ENCODE measurements at regions not wholly inside any gene's neighbourhood (a gene's known extent, or its start where the extent isn't known, plus 50 kb on each side); places are given as distances from the start of the nearest gene placed in this dataset.

- H3K4me1 ChIP-seq (ENCODE audit: control insufficient read depth, insufficient read depth, low read length), result no peaks in the 10 kb centered on the region
- CTCF ChIA-PET, result no interaction called here
- TF ChIP-seq ZNF16 (tag by site-specific recombination; IDR thresholded peaks at IDR 0.05; ENCODE audit: low read depth), result no peak
- no peak for TF ChIP-seq ZNF398 (tag by site-specific recombination; IDR thresholded peaks at IDR 0.05)
- TF ChIP-seq ZNF148 (tag by site-specific recombination; IDR thresholded peaks at IDR 0.05; ENCODE audit: borderline replicate concordance), result no peak
- TF ChIP-seq KLF16 (tag by site-specific recombination; IDR thresholded peaks at IDR 0.05), result no peak
- TF ChIP-seq ZNF548 (tag by site-specific recombination; IDR thresholded peaks at IDR 0.05), result no peak
- TF ChIP-seq ZNF48 (tag by site-specific recombination; IDR thresholded peaks at IDR 0.05), result no peak
- TF ChIP-seq ZNF169 (tag by site-specific recombination; IDR thresholded peaks at IDR 0.05), result no peak
- no peak for TF ChIP-seq ZNF354C (tag by site-specific recombination; IDR thresholded peaks at IDR 0.05; ENCODE audit: borderline replicate concordance, low read depth)
- TF ChIP-seq ZBTB21 (tag by site-specific recombination; IDR thresholded peaks at IDR 0.05), result no peak
- TF ChIP-seq ZNF157 (tag by site-specific recombination; IDR thresholded peaks at IDR 0.05), result no peak
- no peak for TF ChIP-seq ZNF596 (tag by site-specific recombination; IDR thresholded peaks at IDR 0.05)
- TF ChIP-seq ZNF777 (tag by site-specific recombination; IDR thresholded peaks at IDR 0.05; ENCODE audit: borderline replicate concordance), result no peak
- TF ChIP-seq TSHZ1 (tag by site-specific recombination; IDR thresholded peaks at IDR 0.05; ENCODE audit: borderline replicate concordance), result no peak
- H3K4me3 ChIP-seq (ENCODE audit: low read depth, low read length), result no peak overlapping the region
- H3K27ac ChIP-seq (ENCODE audit: extremely low read depth, low read depth, low read length), result no peak overlapping the region
- H3K9me3 ChIP-seq (ENCODE audit: control insufficient read depth, insufficient read depth, low read depth, low read length), result no peaks in the 10 kb centered on the region
- POLR2A ChIA-PET, result no interaction called here
- H3K36me3 ChIP-seq (ENCODE audit: control insufficient read depth in 2 of 2, insufficient read depth in 1 of 2, low read length in 2 of 2), result no peaks in the 10 kb centered on the region
Measured at GRCh38 chr4:131450572-131451209, 1698.4 kb upstream of the PCDH10 start.

- ChIA-PET CTCF (no interaction called here), POLR2A (no interaction called here)
- Histone ChIP-seq H3K36me3 (ENCODE audit: control insufficient read depth in 2 of 2, insufficient read depth in 1 of 2, low read length in 2 of 2) (no peaks in the 10 kb centered on the region), H3K4me1 (ENCODE audit: control insufficient read depth, insufficient read depth, low read length) (no peaks in the 10 kb centered on the region), H3K27ac (ENCODE audit: extremely low read depth, low read depth, low read length) (no peak overlapping the region), H3K9me3 (ENCODE audit: control insufficient read depth, insufficient read depth, low read depth, low read length) (no peaks in the 10 kb centered on the region), H3K4me3 (ENCODE audit: low read depth, low read length) (no peak overlapping the region)
- TF ChIP-seq GLIS1 (tag by site-specific recombination; IDR thresholded peaks at IDR 0.05), result no peak
- TF ChIP-seq ZBTB10 (tag by site-specific recombination; IDR thresholded peaks at IDR 0.05), result no peak
- no peak for TF ChIP-seq ZNF560 (tag by site-specific recombination; IDR thresholded peaks at IDR 0.05; ENCODE audit: borderline replicate concordance)
- TF ChIP-seq ZNF521 (tag by site-specific recombination; IDR thresholded peaks at IDR 0.05), result no peak
- TF ChIP-seq ZNF558 (tag by site-specific recombination; IDR thresholded peaks at IDR 0.05), result no peak
- no peak for TF ChIP-seq MEIS1 (CRISPR knock-in tag; IDR thresholded peaks at IDR 0.05; ENCODE audit: borderline replicate concordance)
- TF ChIP-seq ZNF488 (tag by site-specific recombination; IDR thresholded peaks at IDR 0.05), result no peak
- TF ChIP-seq ZSCAN18 (tag by site-specific recombination; IDR thresholded peaks at IDR 0.05), result no peak
Measured at GRCh38 chr4:131459430-131460101, 1689.5 kb upstream of the PCDH10 start.

Measured in HEK293 (cell line).